Inflammatory macrophage treated with lipopolysaccharide for 4 hours (primary cell): ENCODE measurements at regions not wholly inside any gene's neighbourhood (a gene's known extent, or its start where the extent isn't known, plus 50 kb on each side); places are given as distances from the start of the nearest gene placed in this dataset.

ENCODE experiments used
- DNase-seq: peaks from one replicate; pipeline ENCODE4 v3.0.0-alpha.2; 2020

- no peak for DNase-seq
These were observed 1034.3 kb upstream of the NXPH2 start for GRCh38 chr2:139814458-139814857.

GRCh38 chr2:139813340-139813739 is 1033.2 kb upstream of the NXPH2 start:
- DNase-seq: no peak

GRCh38 chr2:139805441-139805840 is 1025.3 kb upstream of the NXPH2 start:
- no peak for DNase-seq

- no peak for DNase-seq
These were observed 1018.2 kb upstream of the NXPH2 start for GRCh38 chr2:139798391-139798790.

GRCh38 chr2:139790807-139791752 is 1010.9 kb upstream of the NXPH2 start:
- peak; percentile 19 for DNase-seq

GRCh38 chr2:139790136-139790535 is 1009.9 kb upstream of the NXPH2 start:
- DNase-seq: no peak

- DNase-seq: no peak
These were observed 998.5 kb upstream of the NXPH2 start for GRCh38 chr2:139778732-139779131.

- no peak for DNase-seq
These were observed 993.6 kb upstream of the NXPH2 start for GRCh38 chr2:139773720-139774277.

GRCh38 chr2:139769633-139770032 is 989.4 kb upstream of the NXPH2 start:
- no peak for DNase-seq

GRCh38 chr2:139763705-139764104 is 983.5 kb upstream of the NXPH2 start:
- no peak for DNase-seq

GRCh38 chr2:139759000-139759505 is 978.9 kb upstream of the NXPH2 start:
- DNase-seq: no peak

- DNase-seq: no peak
These were observed 966.7 kb upstream of the NXPH2 start for GRCh38 chr2:139746901-139747300.

GRCh38 chr2:139744273-139744672 is 964.1 kb upstream of the NXPH2 start:
- no peak for DNase-seq

GRCh38 chr2:139742216-139743172 is 962.3 kb upstream of the NXPH2 start:
- no peak for DNase-seq

- no peak for DNase-seq
These were observed 957.5 kb upstream of the NXPH2 start for GRCh38 chr2:139737659-139738058.

GRCh38 chr2:139730197-139730596 is 950.0 kb upstream of the NXPH2 start:
- no peak for DNase-seq

- DNase-seq: no peak
These were observed 941.3 kb upstream of the NXPH2 start for GRCh38 chr2:139721411-139721995.

GRCh38 chr2:139720056-139720455 is 939.9 kb upstream of the NXPH2 start:
- no peak for DNase-seq

GRCh38 chr2:139704606-139705005 is 924.4 kb upstream of the NXPH2 start:
- DNase-seq: no peak

- no peak for DNase-seq
These were observed 914.1 kb upstream of the NXPH2 start for GRCh38 chr2:139694327-139694726.

GRCh38 chr2:139686205-139686604 is 906.0 kb upstream of the NXPH2 start:
- DNase-seq: no peak
